ENCODE measurements at regions not wholly inside any gene's neighbourhood (a gene's known extent, or its start where the extent isn't known, plus 50 kb on each side); places are given as distances from the start of the nearest gene placed in this dataset.
"Not testable (repeated sequence)": the region's sequence is repeated elsewhere in the genome, so short reads cannot be mapped to it uniquely, and the experiment has no call there.

DNA sequence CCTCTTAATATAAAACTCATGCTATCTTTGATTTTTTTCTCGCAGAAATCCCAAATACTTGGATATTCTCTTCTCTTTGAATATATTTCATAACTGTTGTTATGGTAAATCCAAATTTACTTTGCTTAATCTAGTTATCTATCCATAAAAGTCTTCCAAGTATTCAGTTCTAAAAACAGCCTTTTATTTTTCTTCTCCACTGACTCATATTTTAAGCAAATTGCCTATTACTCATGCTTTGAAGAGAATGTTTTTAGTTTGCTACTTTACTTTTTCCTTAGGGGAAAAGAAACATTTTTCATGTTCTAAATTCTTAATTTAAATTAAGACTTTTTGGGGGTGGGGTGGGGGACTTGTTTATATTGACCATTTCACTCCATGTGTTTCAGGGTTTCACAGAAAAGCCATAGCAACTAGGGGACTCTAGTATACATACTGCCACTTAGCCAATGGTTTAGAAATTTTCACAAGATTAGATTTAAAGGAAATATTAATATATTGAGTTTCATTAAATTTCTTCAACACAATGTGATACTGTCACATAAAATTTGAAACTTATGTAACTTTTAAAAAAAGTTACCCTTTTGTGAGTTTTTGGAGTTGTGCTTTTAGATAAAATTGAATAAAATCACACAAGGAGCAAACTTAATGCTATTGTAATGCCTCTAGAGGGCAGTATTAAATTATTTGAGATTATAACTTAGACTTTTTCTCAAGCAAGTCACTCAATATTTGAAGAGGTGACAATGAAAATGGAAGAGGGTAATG is 545.8 kb upstream of the ARRDC3 start:
- no peak overlapping the region for H3K4me3 ChIP-seq (ENCODE audit: low read depth, low read length)
- ChIA-PET CTCF (interaction anchor here (1.0 to 2.2 kb wide), 6 partner anchors 8 to 17 kb away, joined by 4 to 8 read pairs (median 5); no protein-coding TSS in a partner anchor), POLR2A (no interaction called here)
- TF ChIP-seq, protein P1, sequence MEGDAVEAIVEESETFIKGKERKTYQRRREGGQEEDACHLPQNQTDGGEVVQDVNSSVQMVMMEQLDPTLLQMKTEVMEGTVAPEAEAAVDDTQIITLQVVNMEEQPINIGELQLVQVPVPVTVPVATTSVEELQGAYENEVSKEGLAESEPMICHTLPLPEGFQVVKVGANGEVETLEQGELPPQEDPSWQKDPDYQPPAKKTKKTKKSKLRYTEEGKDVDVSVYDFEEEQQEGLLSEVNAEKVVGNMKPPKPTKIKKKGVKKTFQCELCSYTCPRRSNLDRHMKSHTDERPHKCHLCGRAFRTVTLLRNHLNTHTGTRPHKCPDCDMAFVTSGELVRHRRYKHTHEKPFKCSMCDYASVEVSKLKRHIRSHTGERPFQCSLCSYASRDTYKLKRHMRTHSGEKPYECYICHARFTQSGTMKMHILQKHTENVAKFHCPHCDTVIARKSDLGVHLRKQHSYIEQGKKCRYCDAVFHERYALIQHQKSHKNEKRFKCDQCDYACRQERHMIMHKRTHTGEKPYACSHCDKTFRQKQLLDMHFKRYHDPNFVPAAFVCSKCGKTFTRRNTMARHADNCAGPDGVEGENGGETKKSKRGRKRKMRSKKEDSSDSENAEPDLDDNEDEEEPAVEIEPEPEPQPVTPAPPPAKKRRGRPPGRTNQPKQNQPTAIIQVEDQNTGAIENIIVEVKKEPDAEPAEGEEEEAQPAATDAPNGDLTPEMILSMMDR (IDR thresholded peaks at IDR 0.05; ENCODE audit: insufficient read depth, low read length, missing control alignments): peak; percentile 8
- DNase-seq (ENCODE audit: low read depth, low spot score): no peak

DNA sequence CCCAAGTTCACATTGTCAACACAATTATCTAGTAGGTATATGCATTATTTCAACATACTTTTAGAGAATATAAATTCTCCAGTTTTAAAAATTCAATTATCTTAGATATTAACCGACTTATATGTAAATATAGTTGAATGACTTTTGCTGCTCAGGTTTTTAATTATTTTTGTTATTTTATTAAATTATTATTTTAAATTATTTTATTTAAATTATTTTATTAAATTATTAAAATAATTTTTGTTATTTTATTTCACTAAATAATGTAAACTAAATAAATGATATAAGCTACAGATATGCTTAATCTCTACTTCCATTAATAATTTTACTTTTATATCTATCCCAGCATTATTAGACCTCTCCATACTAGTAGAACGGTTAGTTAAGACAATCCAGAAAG is 544.3 kb upstream of the ARRDC3 start:
- no peak for DNase-seq (ENCODE audit: low read depth, low spot score)
- CTCF ChIA-PET: interaction anchor here (1.1 kb wide), 1 partner anchor 9 kb away, joined by 3 read pairs; no protein-coding TSS in a partner anchor
- POLR2A ChIA-PET: no interaction called here
- H3K4me3 ChIP-seq (ENCODE audit: low read depth, low read length): no peak overlapping the region
- TF ChIP-seq, protein P1 (IDR thresholded peaks at IDR 0.05; ENCODE audit: insufficient read depth, low read length, missing control alignments): no peak

DNA sequence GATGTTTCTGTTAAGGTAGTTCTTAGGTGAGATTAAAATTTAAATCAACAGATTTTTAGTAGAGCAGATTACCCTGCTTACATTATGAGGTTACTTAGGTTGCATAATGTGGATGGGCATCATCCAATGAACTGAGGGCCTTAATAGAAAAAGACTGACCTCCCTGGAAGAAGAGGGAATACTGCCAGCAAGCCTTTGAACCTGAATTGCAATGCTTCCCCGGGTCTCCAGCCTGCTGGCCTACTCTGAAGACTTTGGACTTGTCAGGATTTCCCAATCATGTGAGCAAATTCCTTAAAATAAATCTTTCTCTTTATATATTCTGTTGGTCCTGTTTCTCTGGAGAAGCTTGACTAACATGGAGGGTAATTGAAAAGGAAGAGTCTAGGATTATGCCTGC is 542.1 kb upstream of the ARRDC3 start:
- POLR2A ChIA-PET: no interaction called here
- no peak overlapping the region for H3K4me3 ChIP-seq (ENCODE audit: low read depth, low read length)
- CTCF ChIA-PET: no interaction called here
- no peak for DNase-seq (ENCODE audit: low read depth, low spot score)
- TF ChIP-seq, protein P1 (IDR thresholded peaks at IDR 0.05; ENCODE audit: insufficient read depth, low read length, missing control alignments): no peak

DNA sequence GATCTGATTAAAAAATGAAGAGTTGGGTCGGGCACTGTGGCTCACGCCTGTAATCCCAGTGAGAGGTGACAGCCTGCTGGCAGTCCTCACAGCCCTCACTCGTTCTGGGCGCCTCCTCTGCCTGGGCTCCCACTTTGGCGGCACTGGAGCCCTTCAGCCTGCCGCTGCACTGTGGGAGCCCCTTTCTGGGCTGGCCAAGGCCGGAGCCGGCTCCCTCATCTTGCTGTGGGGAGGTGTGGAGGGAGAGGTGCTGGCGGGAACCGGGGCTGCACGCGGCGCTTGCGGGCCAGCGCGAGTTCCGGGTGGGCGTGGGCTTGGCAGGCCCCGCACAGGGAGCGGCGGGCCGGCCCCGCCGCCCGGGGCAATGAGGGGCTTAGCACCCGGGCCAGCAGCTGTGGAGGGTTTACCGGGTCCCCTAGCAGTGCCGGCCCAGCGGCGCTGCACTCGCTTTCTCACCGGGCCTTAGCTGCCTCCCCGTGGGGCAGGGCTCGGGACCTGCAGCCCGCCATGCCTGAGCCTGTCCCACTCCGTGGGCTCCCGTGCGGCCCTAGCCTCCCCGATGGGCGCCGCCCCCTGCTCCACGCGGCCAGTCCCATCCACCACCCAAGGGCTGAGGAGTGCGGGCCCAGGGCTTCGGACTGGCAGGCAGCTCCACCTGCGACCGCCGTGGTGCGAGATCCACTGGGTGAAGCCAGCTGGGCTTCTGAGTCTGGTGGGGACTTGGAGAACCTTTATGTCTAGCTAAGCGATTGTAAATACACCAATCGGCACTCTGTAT is 534.1 kb upstream of the ARRDC3 start:
- H3K4me3 ChIP-seq (ENCODE audit: low read depth, low read length); POLR2A ChIA-PET; DNase-seq (ENCODE audit: low read depth, low spot score): not testable (repeated sequence)
- CTCF ChIA-PET: interaction anchor here (1.4 kb wide), 1 partner anchor 12 kb away, joined by 4 read pairs; no protein-coding TSS in a partner anchor

DNA sequence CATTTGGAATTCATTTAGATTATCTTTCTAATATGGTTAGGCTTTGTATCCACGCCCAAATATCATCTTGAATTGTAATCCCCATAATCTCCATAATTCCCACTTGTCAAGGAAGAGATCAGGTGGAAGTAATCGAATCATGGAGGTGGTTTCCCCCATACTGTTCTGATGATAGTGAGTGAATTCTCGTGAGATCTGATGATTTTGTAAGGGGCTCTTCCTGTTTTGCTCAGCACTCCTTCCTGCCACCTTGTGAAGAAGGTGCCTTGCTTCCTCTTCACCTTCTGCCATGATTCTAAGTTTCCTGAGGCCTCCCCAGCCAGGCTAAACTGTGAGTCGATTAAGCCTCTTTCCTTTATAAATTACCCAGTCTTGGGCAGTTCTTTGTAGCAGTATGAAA is 527.5 kb upstream of the ARRDC3 start:
- no peak for DNase-seq (ENCODE audit: low read depth, low spot score)
- ChIA-PET POLR2A (no interaction called here), CTCF (no interaction called here)
- TF ChIP-seq, protein P1 (IDR thresholded peaks at IDR 0.05; ENCODE audit: insufficient read depth, low read length, missing control alignments): no peak
- no peak overlapping the region for H3K4me3 ChIP-seq (ENCODE audit: low read depth, low read length)

DNA sequence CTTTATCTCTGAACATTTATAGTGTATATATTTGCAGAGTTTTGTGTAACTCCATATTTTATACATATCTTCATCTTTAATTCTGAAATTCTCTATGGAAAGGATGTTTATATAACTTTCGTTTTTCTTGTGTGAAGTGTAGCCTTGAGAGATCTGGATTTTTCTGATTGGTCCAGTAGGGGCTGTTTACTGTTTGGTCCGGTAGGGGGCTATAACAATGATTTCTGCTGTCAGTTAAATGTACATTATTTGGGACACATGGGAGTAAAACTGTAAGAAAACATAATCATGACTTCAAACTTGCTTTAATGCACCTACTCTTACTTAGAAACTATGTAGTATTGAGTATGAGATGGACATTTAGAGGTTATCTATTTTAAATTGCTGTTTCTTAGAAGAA is 527.1 kb upstream of the ARRDC3 start:
- ChIA-PET POLR2A (no interaction called here), CTCF (no interaction called here)
- H3K4me3 ChIP-seq (ENCODE audit: low read depth, low read length): no peak overlapping the region
- DNase-seq (ENCODE audit: low read depth, low spot score): no peak
- TF ChIP-seq, protein P1 (IDR thresholded peaks at IDR 0.05; ENCODE audit: insufficient read depth, low read length, missing control alignments): no peak

All from AG04449 (cell line).